Upper lobe of left lung (tissue), 4 donors: ENCODE measurements at regions not wholly inside any gene's neighbourhood (a gene's known extent, or its start where the extent isn't known, plus 50 kb on each side); places are given as distances from the start of the nearest gene placed in this dataset.

Source experiments
- CTCF ChIP-seq, 6 experiments: fragments of 450-650 bp in 4 of 6; fragments of 200-600 bp in 2 of 6; sonication (generic) in 2 of 6; IDR thresholded peaks; one replicate each; pipeline ENCODE4 v1.5.1; 2016 to 2019; ENCODE audit warnings: antibody characterized with exemption in 6 of 6
- POLR2A ChIP-seq, 4 donors: fragments of 450-650 bp; IDR thresholded peaks; one replicate each; pipeline ENCODE4 v1.5.1; 2016 to 2017; ENCODE audit warnings: antibody characterized with exemption in 4 of 4, mild to moderate bottlenecking in 2 of 4

- TF ChIP-seq CTCF (IDR thresholded peaks at IDR 0.05): no peak
- TF ChIP-seq POLR2A (IDR thresholded peaks at IDR 0.05): no peak
Measured at GRCh38 chr13:38008636-38009035, 139.1 kb upstream of the TRPC4 start.
